Vagina (tissue), 2 donors: ENCODE measurements at regions not wholly inside any gene's neighbourhood (a gene's known extent, or its start where the extent isn't known, plus 50 kb on each side); places are given as distances from the start of the nearest gene placed in this dataset.

Source experiments
- DNase-seq, 2 donors: peaks; one replicate each; pipeline ENCODE4 v3.0.0-alpha.2; 2017; ENCODE audit errors: extremely low spot score in 2 of 2
- H3K27ac ChIP-seq: fragments of 200-600 bp; sonication (generic); one replicate; pipeline ENCODE4 v1.5.1; 2019
- H3K27me3 ChIP-seq: fragments of 200-600 bp; sonication (generic); one replicate; pipeline ENCODE4 v1.5.1; 2019
- H3K36me3 ChIP-seq, 2 donors: fragments of 200-600 bp; sonication (generic); one replicate each; pipeline ENCODE4 v1.5.1; 2017 to 2019
- H3K4me1 ChIP-seq: fragments of 200-600 bp; sonication (generic); one replicate; pipeline ENCODE4 v1.5.1; 2019
- H3K4me3 ChIP-seq, 2 donors: fragments of 200-600 bp; sonication (generic); 1 replicate in 1 of 2; 2 replicates in 1 of 2; pipeline ENCODE4 v1.5.1; 2016 to 2019
- H3K9me3 ChIP-seq: fragments of 200-600 bp; sonication (generic); one replicate; pipeline ENCODE4 v1.5.1; 2019
- POLR2A ChIP-seq, 2 donors: fragments of 450-650 bp; IDR thresholded peaks; one replicate each; pipeline ENCODE4 v1.6.1; 2017; ENCODE audit warnings: antibody characterized with exemption in 2 of 2, mild to moderate bottlenecking in 2 of 2, moderate library complexity in 2 of 2
- POLR2AphosphoS5 ChIP-seq, 2 donors: sonication (generic); formaldehyde crosslinking; IDR thresholded peaks; one replicate each; pipeline ENCODE4 v1.9.0; 2017; ENCODE audit warnings: antibody characterized with exemption in 2 of 2, mild to moderate bottlenecking in 2 of 2, low read depth in 1 of 2; ENCODE audit not compliant: insufficient read depth in 1 of 2
- intact Hi-C: fragments of 100-400 bp; cut with DNase I; formaldehyde crosslinking; loops from one replicate; pipeline ENCODE4 v1.15.1; 2023
- TF ChIP-seq, protein P1 (sequence below), 3 experiments: fragments of 450-650 bp in 2 of 3; fragments of 200-600 bp in 1 of 3; sonication (generic) in 1 of 3; IDR thresholded peaks; one replicate each; pipeline ENCODE4 v1.5.1; 2017 to 2019; ENCODE audit warnings: antibody characterized with exemption in 3 of 3, mild to moderate bottlenecking in 2 of 3, moderate library complexity in 2 of 3

DNA sequence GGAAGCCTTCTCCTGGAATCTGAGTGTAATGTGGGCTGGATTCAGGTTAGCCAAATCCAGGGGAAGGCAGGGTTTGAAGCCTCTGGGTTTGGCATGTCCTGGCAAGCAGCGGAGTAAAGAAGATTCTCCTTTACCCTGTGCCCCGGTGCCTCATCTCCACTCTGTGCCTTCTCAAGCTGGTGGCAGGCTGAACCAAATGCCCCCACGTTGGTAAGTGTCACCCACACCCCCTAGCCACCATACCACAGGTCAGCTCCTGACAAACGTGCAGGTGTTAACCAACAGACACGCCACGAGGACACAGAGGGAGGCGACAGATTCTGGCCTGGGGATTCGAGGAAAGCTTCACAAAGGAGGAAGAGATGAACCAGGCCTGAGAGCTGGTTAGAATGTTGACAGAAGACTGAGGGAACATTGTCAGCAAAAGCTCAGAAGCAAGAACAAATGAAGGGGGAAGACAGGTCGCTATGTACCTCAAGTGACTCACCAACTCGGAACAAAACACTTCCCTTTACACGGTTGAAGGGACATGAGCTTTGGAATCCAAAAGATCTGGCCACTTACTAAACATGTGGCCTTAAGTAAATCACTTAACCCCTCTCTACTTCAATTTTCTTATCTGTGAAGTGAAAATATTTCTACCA is 85.2 kb upstream of the LCLAT1 start:
- no peak overlapping the region for H3K4me3 ChIP-seq
- H3K27ac ChIP-seq = peak overlapping the region; percentile 41
- H3K9me3 ChIP-seq = no peaks in the 10 kb centered on the region
- TF ChIP-seq POLR2A (IDR thresholded peaks at IDR 0.05) (no peak), POLR2AphosphoS5 (IDR thresholded peaks at IDR 0.05; ENCODE audit: insufficient read depth in 1 of 2, low read depth in 1 of 2) (no peak)
- TF ChIP-seq, protein P1, sequence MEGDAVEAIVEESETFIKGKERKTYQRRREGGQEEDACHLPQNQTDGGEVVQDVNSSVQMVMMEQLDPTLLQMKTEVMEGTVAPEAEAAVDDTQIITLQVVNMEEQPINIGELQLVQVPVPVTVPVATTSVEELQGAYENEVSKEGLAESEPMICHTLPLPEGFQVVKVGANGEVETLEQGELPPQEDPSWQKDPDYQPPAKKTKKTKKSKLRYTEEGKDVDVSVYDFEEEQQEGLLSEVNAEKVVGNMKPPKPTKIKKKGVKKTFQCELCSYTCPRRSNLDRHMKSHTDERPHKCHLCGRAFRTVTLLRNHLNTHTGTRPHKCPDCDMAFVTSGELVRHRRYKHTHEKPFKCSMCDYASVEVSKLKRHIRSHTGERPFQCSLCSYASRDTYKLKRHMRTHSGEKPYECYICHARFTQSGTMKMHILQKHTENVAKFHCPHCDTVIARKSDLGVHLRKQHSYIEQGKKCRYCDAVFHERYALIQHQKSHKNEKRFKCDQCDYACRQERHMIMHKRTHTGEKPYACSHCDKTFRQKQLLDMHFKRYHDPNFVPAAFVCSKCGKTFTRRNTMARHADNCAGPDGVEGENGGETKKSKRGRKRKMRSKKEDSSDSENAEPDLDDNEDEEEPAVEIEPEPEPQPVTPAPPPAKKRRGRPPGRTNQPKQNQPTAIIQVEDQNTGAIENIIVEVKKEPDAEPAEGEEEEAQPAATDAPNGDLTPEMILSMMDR (IDR thresholded peaks at IDR 0.05) = no peak
- no peaks in the 10 kb centered on the region for H3K36me3 ChIP-seq
- intact Hi-C loops = no loop called here
- no peaks in the 10 kb centered on the region for H3K27me3 ChIP-seq
- no peak for DNase-seq
- H3K4me1 ChIP-seq = peaks cover 37% of the 10 kb centered on the region

DNA sequence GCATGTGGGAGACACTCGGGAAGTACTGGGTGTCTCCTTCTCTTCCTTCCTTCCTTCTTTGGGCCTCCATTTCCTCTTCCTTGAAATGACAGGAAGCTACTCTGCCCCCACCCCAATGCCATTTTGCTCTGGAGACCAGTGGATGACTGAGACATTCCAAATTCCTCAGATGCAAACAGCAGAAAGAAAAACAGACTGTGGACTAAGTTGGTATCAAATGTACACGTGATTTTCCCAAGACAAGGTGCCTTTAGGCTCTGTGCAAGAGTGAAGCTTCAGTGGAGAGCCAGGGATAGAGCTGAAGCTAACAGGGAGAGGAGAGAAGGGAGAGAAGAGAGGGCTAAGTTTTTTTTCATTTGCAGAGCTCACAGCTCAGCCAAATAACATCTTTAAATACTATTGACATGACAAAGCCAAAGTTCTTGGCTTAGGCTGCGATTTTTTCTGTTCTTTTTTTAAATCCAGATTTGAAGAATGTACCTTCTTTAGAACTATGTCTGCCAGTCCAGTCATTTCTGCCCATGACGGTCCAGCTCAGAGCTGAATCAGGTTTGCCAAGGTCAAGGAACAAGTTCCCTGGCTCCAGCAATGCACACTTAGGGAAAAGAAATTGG is 84.5 kb upstream of the LCLAT1 start:
- Histone ChIP-seq H3K27me3 (no peaks in the 10 kb centered on the region), H3K9me3 (no peaks in the 10 kb centered on the region), H3K4me1 (peaks cover 37% of the 10 kb centered on the region), H3K36me3 (no peaks in the 10 kb centered on the region), H3K4me3 (no peak overlapping the region), H3K27ac (peak overlapping the region; percentile 41)
- TF ChIP-seq, protein P1 (IDR thresholded peaks at IDR 0.05) = no peak
- no peak for TF ChIP-seq POLR2AphosphoS5 (IDR thresholded peaks at IDR 0.05; ENCODE audit: insufficient read depth in 1 of 2, low read depth in 1 of 2)
- TF ChIP-seq POLR2A (IDR thresholded peaks at IDR 0.05) = no peak
- intact Hi-C loops = no loop called here
- no peak for DNase-seq

DNA sequence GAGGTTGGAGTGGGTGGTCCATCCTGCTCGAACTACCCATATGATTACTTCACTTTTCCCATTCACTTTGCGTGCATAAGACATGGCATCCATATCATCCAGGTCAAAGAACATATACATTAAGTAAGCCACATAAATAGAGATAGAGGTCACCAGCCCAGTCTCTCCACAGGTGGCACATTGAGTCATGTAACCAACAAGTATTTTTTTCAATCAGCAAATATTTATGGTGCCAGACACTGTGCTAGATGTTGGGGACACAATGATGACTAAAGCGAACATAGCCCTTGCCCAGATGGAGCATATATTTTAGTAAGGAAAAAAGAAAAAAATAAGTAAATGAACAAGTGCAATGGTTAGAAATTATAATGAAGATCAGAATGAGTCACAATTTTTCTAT is 83.6 kb upstream of the LCLAT1 start:
- TF ChIP-seq, protein P1 (IDR thresholded peaks at IDR 0.05) = no peak
- no peak for TF ChIP-seq POLR2A (IDR thresholded peaks at IDR 0.05)
- no peak for TF ChIP-seq POLR2AphosphoS5 (IDR thresholded peaks at IDR 0.05; ENCODE audit: insufficient read depth in 1 of 2, low read depth in 1 of 2)
- H3K4me3 ChIP-seq = no peak overlapping the region
- intact Hi-C loops = no loop called here
- no peaks in the 10 kb centered on the region for H3K36me3 ChIP-seq
- H3K4me1 ChIP-seq = peaks cover 37% of the 10 kb centered on the region
- DNase-seq = no peak
- no peaks in the 10 kb centered on the region for H3K9me3 ChIP-seq
- H3K27ac ChIP-seq = no peak overlapping the region
- no peaks in the 10 kb centered on the region for H3K27me3 ChIP-seq

DNA sequence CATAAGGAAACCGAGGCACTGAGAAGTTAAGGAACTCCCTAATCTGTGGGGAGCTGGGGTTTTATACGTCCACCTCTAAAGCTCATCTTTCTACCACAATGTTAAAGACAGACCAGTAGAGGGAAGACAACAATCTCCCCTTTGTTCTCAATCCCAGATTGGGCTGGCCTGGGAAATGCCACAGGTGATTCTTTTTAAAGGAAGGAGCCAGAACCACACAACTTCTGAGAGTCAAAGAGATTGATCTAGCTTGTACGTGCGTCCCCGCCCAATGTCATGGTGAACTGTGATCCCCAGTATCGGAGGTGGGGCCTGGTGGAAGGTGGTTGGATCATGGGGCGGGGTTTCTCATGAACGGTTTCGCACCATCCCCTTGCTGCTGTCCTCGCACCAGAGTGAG is 81.8 kb upstream of the LCLAT1 start:
- H3K27me3 ChIP-seq = no peaks in the 10 kb centered on the region
- DNase-seq = no peak
- no peaks in the 10 kb centered on the region for H3K36me3 ChIP-seq
- intact Hi-C loops = no loop called here
- H3K4me3 ChIP-seq = no peak overlapping the region
- H3K4me1 ChIP-seq = peaks cover 31% of the 10 kb centered on the region
- H3K27ac ChIP-seq = no peak overlapping the region
- H3K9me3 ChIP-seq = no peaks in the 10 kb centered on the region
- TF ChIP-seq POLR2A (IDR thresholded peaks at IDR 0.05) = no peak
- no peak for TF ChIP-seq POLR2AphosphoS5 (IDR thresholded peaks at IDR 0.05; ENCODE audit: insufficient read depth in 1 of 2, low read depth in 1 of 2)
- TF ChIP-seq, protein P1 (IDR thresholded peaks at IDR 0.05) = no peak

DNA sequence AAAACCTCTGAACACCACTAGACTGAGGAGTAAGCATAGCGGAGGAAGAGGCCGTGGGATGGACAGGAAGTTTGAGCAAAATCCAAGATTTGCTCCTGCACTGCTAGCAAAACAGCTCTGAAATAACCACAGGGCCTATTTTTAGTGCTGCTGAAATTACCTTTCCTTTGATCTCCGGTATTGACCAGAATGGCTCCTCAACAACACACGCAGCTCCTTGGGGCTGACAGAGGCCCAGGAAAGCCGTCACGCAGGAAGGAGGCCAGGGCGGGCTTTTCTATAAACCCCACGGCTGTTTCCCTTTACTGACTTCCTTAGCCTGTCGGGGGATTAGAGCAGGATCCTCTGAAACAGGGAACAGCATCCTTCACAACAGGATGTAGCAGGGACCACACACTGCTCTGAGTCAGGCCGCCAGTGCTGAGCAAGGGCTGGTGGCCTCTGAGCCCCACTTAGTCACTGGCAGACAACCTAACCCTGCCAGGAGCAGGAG is 80.8 kb upstream of the LCLAT1 start:
- intact Hi-C loops = no loop called here
- Histone ChIP-seq H3K9me3 (no peaks in the 10 kb centered on the region), H3K27me3 (no peaks in the 10 kb centered on the region), H3K4me3 (no peak overlapping the region), H3K36me3 (no peaks in the 10 kb centered on the region), H3K27ac (no peak overlapping the region), H3K4me1 (peaks cover 26% of the 10 kb centered on the region)
- DNase-seq = peak in 1 of 2 donors; percentile 95
- TF ChIP-seq POLR2A (IDR thresholded peaks at IDR 0.05) = no peak
- TF ChIP-seq, protein P1 (IDR thresholded peaks at IDR 0.05) = no peak
- TF ChIP-seq POLR2AphosphoS5 (IDR thresholded peaks at IDR 0.05; ENCODE audit: insufficient read depth in 1 of 2, low read depth in 1 of 2) = no peak
